NT2/D1 (cell line): ENCODE measurements at regions not wholly inside any gene's neighbourhood (a gene's known extent, or its start where the extent isn't known, plus 50 kb on each side); places are given as distances from the start of the nearest gene placed in this dataset.

Experiments
- SUZ12 ChIP-seq: IDR thresholded peaks from 2 replicates; pipeline ENCODE4 v1.6.1; 2011; ENCODE audit not compliant: insufficient read length, insufficient read depth; ENCODE audit errors: extremely low read depth
- ZNF274 ChIP-seq: IDR thresholded peaks from 2 replicates; pipeline ENCODE4 v1.6.1; 2011; ENCODE audit warnings: mild to moderate bottlenecking, low read depth, low read length

DNA sequence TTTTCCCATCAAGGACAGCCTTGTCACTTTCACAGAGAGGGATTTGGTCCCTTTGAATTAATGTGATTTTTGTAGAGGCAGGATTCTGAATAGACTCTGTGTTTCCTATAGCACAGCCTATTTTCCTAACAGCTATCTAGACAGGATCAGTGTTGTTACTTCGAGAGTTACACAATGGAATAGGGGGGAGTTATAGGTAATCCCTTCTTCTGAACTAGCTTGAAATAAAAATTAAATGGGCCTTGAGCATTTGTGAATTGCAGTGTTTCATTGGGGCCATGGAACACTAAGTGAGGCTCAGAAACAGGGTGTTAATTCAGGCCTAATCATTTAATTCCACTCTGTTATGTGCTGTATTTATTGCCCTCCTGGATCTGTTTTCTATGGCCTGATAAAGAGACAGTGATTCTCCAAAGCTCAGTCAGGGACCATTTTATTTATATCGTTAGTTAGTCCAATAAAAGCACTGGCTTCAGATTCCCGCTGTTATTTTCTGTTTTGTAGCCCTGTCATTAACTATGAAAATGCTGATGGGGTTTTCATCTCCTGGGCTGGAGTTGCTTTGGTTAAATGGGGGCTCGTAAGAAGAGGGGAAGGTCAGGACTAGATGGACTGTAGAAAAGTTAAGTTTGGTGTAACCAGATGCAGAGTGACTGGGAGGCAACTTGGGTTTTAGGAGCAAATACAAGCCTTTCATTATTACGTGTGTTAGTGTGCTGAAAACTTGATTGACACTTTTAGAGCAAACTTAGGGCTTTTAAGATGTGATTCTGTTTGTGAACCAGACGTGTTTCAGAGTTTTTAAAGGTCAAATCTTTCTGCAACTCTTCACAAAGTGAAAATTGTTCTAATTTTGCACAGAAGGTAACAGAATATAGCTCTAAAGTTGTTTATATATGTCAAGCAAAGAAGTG, 461.0 kb upstream of the HNRNPA3 start:
- TF ChIP-seq ZNF274 (no peak), SUZ12 (no peak)
